Choroid plexus epithelial cell (primary cell): ENCODE measurements at regions not wholly inside any gene's neighbourhood (a gene's known extent, or its start where the extent isn't known, plus 50 kb on each side); places are given as distances from the start of the nearest gene placed in this dataset.
"Not testable (repeated sequence)": the region's sequence is repeated elsewhere in the genome, so short reads cannot be mapped to it uniquely, and the experiment has no call there.

Experiments used
- DNase-seq: peaks from one replicate; pipeline ENCODE4 v3.0.0-alpha.2; 2010; ENCODE audit warnings: low read depth
- H3K4me3 ChIP-seq: 2 replicates; pipeline ENCODE4 v1.5.1; 2011; ENCODE audit warnings: low read depth, mild to moderate bottlenecking, control low read depth, low read length, moderate library complexity
- CTCF ChIP-seq: conservative IDR thresholded peaks from 2 replicates; pipeline ENCODE4 v1.5.1; 2011; ENCODE audit warnings: low read depth, mild to moderate bottlenecking, control low read depth, inconsistent platforms, low read length, moderate library complexity

GRCh38 chr10:36002445-36002844 lies 360.3 kb upstream of the FZD8 start:
- TF ChIP-seq CTCF: no peak
- DNase-seq: no peak
- no peak overlapping the region for H3K4me3 ChIP-seq

DNA sequence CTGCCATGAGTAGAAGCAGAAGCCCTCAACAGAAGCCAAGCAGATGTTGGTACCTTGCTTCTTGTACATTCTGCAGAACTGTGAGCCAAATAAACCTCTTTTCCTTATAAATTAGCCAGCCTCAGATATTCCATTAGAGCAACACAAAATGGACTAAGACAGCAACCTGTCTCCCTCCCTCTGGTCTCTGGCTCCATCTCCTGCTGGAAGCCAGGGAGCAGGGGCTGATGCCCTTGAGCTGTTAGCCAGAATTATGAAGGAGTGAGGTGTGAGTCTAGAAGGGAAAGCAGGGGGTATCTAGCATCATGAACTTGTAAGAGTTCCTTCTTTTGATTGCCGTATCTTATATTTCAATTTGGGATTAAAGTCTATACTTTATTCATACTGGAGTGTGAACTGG lies 358.7 kb upstream of the FZD8 start:
- H3K4me3 ChIP-seq, DNase-seq: not testable (repeated sequence)

DNA sequence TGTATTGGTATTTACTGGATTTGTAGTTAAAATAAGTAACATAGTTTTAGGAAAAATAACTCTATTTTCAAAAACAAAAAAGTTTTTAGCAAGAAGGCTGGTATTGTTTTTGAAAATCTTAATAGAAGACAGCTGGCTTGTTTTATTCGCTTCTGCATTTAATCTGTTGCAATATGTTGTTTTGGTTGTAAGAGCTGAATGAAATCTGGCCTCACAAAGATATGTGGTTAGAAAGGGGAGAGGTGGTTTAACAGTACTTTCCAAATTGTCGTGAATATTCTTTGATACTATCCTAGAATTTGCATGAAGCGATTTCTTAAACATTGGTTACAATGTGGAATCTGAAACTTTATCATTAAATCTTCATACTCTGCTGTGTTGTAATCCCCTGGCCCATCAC lies 355.9 kb upstream of the FZD8 start:
- H3K4me3 ChIP-seq: no peak overlapping the region
- no peak for TF ChIP-seq CTCF
- DNase-seq: peak; percentile 9

- no peak for TF ChIP-seq CTCF
- H3K4me3 ChIP-seq: no peak overlapping the region
- DNase-seq: no peak
These were observed 353.4 kb upstream of the FZD8 start for GRCh38 chr10:35995485-35995884.

- no peak for TF ChIP-seq CTCF
These were observed 351.8 kb upstream of the FZD8 start for GRCh38 chr10:35993591-35994515.

GRCh38 chr10:35992107-35992506 lies 350.0 kb upstream of the FZD8 start:
- TF ChIP-seq CTCF: no peak
- no peak for DNase-seq

More at GRCh38 chr10:35993591-35994515, 351.8 kb upstream of the FZD8 start:
- DNase-seq: no peak
- H3K4me3 ChIP-seq: no peak overlapping the region

GRCh38 chr10:35986756-35987502 lies 344.8 kb upstream of the FZD8 start:
- TF ChIP-seq CTCF: no peak
- H3K4me3 ChIP-seq: no peak overlapping the region
- DNase-seq: peak; percentile 14

More at GRCh38 chr10:35992107-35992506, 350.0 kb upstream of the FZD8 start:
- H3K4me3 ChIP-seq: no peak overlapping the region
